ENCODE measurements at regions not wholly inside any gene's neighbourhood (a gene's known extent, or its start where the extent isn't known, plus 50 kb on each side); places are given as distances from the start of the nearest gene placed in this dataset.

GRCh38 chr12:94091624-94092023, 56.8 kb upstream of the PLXNC1 start:
- Histone ChIP-seq H3K36me3 (no peaks in the 10 kb centered on the region), H3K4me1 (no peaks in the 10 kb centered on the region), H3K27me3 (no peaks in the 10 kb centered on the region), H3K27ac (no peak overlapping the region), H3K9me3 (no peaks in the 10 kb centered on the region), H3K4me3 (no peak overlapping the region)
- no peak for DNase-seq
- TF ChIP-seq POLR2A (IDR thresholded peaks at IDR 0.05): no peak

GRCh38 chr12:94092516-94093241, 55.7 kb upstream of the PLXNC1 start:
- Histone ChIP-seq H3K36me3 (no peaks in the 10 kb centered on the region), H3K4me3 (no peak overlapping the region), H3K4me1 (no peaks in the 10 kb centered on the region), H3K27me3 (no peaks in the 10 kb centered on the region), H3K27ac (no peak overlapping the region), H3K9me3 (no peaks in the 10 kb centered on the region)
- TF ChIP-seq POLR2A (IDR thresholded peaks at IDR 0.05): no peak
- no peak for DNase-seq

- no peaks in the 10 kb centered on the region for H3K36me3 ChIP-seq
- no peaks in the 10 kb centered on the region for H3K9me3 ChIP-seq
- H3K4me3 ChIP-seq: no peak overlapping the region
- H3K27me3 ChIP-seq: no peaks in the 10 kb centered on the region
- TF ChIP-seq, protein P1, sequence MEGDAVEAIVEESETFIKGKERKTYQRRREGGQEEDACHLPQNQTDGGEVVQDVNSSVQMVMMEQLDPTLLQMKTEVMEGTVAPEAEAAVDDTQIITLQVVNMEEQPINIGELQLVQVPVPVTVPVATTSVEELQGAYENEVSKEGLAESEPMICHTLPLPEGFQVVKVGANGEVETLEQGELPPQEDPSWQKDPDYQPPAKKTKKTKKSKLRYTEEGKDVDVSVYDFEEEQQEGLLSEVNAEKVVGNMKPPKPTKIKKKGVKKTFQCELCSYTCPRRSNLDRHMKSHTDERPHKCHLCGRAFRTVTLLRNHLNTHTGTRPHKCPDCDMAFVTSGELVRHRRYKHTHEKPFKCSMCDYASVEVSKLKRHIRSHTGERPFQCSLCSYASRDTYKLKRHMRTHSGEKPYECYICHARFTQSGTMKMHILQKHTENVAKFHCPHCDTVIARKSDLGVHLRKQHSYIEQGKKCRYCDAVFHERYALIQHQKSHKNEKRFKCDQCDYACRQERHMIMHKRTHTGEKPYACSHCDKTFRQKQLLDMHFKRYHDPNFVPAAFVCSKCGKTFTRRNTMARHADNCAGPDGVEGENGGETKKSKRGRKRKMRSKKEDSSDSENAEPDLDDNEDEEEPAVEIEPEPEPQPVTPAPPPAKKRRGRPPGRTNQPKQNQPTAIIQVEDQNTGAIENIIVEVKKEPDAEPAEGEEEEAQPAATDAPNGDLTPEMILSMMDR (IDR thresholded peaks at IDR 0.05): no peak
- no peak for TF ChIP-seq POLR2A (IDR thresholded peaks at IDR 0.05)
- H3K4me1 ChIP-seq: no peaks in the 10 kb centered on the region
- DNase-seq: no peak
- no peak overlapping the region for H3K27ac ChIP-seq
Measured at GRCh38 chr12:94094700-94095099, 53.7 kb upstream of the PLXNC1 start.

- H3K27me3 ChIP-seq: no peaks in the 10 kb centered on the region
- H3K9me3 ChIP-seq: no peaks in the 10 kb centered on the region
- peaks cover 0 to 6% (median 0%) of the 10 kb centered on the region in 4 donors for H3K4me1 ChIP-seq
- DNase-seq: no peak
- H3K36me3 ChIP-seq: no peaks in the 10 kb centered on the region
- H3K27ac ChIP-seq: no peak overlapping the region
- H3K4me3 ChIP-seq: no peak overlapping the region
- TF ChIP-seq POLR2A (IDR thresholded peaks at IDR 0.05): no peak
- TF ChIP-seq, protein P1 (IDR thresholded peaks at IDR 0.05): no peak
Measured at GRCh38 chr12:94095618-94096017, 52.8 kb upstream of the PLXNC1 start.

DNA sequence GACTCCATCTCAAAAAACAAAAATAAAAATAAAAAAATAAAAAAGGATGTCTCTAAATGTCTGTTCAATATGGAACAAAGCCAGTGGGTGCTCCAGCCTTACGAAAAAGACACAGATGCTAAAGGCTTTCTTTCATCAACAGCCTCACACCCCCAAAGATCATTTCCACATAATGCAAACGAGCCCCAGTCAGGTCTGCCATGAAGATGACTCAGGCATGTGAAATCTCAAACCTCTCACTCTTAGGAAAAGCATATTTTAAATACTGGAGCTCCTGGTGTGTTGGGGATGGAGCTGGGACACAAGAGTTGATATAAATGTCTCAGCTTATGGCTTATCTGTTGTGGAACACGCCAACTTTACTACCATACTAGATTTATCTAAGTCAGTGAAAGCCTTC, 49.9 kb upstream of the PLXNC1 start:
- H3K27me3 ChIP-seq: no peaks in the 10 kb centered on the region
- DNase-seq: no peak
- peaks cover 0 to 14% (median 0%) of the 10 kb centered on the region in 4 donors for H3K4me1 ChIP-seq
- H3K4me3 ChIP-seq: no peak overlapping the region
- TF ChIP-seq, protein P1 (IDR thresholded peaks at IDR 0.05): no peak
- no peak for TF ChIP-seq POLR2A (IDR thresholded peaks at IDR 0.05)
- peak overlapping the region in 1 of 4 donors; percentile 86 for H3K27ac ChIP-seq
- no peaks in the 10 kb centered on the region for H3K36me3 ChIP-seq
- H3K9me3 ChIP-seq: no peaks in the 10 kb centered on the region

Measured in Peyer's patch (tissue), 4 donors.